HG03521 (cell line): ENCODE measurements at regions not wholly inside any gene's neighbourhood (a gene's known extent, or its start where the extent isn't known, plus 50 kb on each side); places are given as distances from the start of the nearest gene placed in this dataset.
"Not testable (repeated sequence)": the region's sequence is repeated elsewhere in the genome, so short reads cannot be mapped to it uniquely, and the experiment has no call there.

ENCODE experiments used
- ATAC-seq: cut with Tn5 transposase; IDR thresholded peaks from one replicate; pipeline ENCODE4 v1.9.1; 2021; ENCODE audit warnings: mild to moderate bottlenecking, moderate library complexity; ENCODE audit not compliant: unreplicated experiment

GRCh38 chr7:19312416-19312815 lies 167.2 kb upstream of the FERD3L start:
- ATAC-seq: no peak

- no peak for ATAC-seq
Measured at GRCh38 chr7:19307554-19307953, 162.3 kb upstream of the FERD3L start.

GRCh38 chr7:19305698-19306097 lies 160.5 kb upstream of the FERD3L start:
- no peak for ATAC-seq

- no peak for ATAC-seq
Measured at GRCh38 chr7:19304086-19304485, 158.9 kb upstream of the FERD3L start.

GRCh38 chr7:19302731-19303130 lies 157.5 kb upstream of the FERD3L start:
- no peak for ATAC-seq

- no peak for ATAC-seq
Measured at GRCh38 chr7:19296617-19297016, 151.4 kb upstream of the FERD3L start.

GRCh38 chr7:19295376-19295775 lies 150.2 kb upstream of the FERD3L start:
- ATAC-seq: no peak

- ATAC-seq: no peak
Measured at GRCh38 chr7:19294619-19295018, 149.4 kb upstream of the FERD3L start.

GRCh38 chr7:19293431-19293830 lies 148.2 kb upstream of the FERD3L start:
- no peak for ATAC-seq

- no peak for ATAC-seq
Measured at GRCh38 chr7:19290968-19291367, 145.7 kb upstream of the FERD3L start.

- no peak for ATAC-seq
Measured at GRCh38 chr7:19290066-19290465, 144.8 kb upstream of the FERD3L start.

- ATAC-seq: no peak
Measured at GRCh38 chr7:19284596-19285300, 139.5 kb upstream of the FERD3L start.

- ATAC-seq: no peak
Measured at GRCh38 chr7:19284136-19284535, 138.9 kb upstream of the FERD3L start.

GRCh38 chr7:19275000-19275399 lies 129.8 kb upstream of the FERD3L start:
- ATAC-seq: no peak

- not testable (repeated sequence) for ATAC-seq
Measured at GRCh38 chr7:19272329-19272728, 127.1 kb upstream of the FERD3L start.

GRCh38 chr7:19269301-19269700 lies 124.1 kb upstream of the FERD3L start:
- ATAC-seq: no peak

GRCh38 chr7:19268737-19269136 lies 123.5 kb upstream of the FERD3L start:
- ATAC-seq: no peak

- ATAC-seq: no peak
Measured at GRCh38 chr7:19262826-19263225, 117.6 kb upstream of the FERD3L start.

GRCh38 chr7:19249281-19249680 lies 104.1 kb upstream of the FERD3L start:
- ATAC-seq: no peak

- ATAC-seq: no peak
Measured at GRCh38 chr7:19248681-19249080, 103.5 kb upstream of the FERD3L start.

- ATAC-seq: no peak
Measured at GRCh38 chr7:19248115-19248514, 102.9 kb upstream of the FERD3L start.

GRCh38 chr7:19247017-19247416 lies 101.8 kb upstream of the FERD3L start:
- no peak for ATAC-seq

GRCh38 chr7:19242246-19242645 lies 97.0 kb upstream of the FERD3L start:
- ATAC-seq: no peak
